HCT116 (cell line): ENCODE measurements at regions not wholly inside any gene's neighbourhood (a gene's known extent, or its start where the extent isn't known, plus 50 kb on each side); places are given as distances from the start of the nearest gene placed in this dataset.

Experiments used
- EGR1 ChIP-seq: IDR thresholded peaks from 2 replicates; pipeline ENCODE4 v1.6.1; 2012; ENCODE audit warnings: low read depth
- EZH2phosphoT487 ChIP-seq: fragments of 200-600 bp; IDR thresholded peaks from 2 replicates; pipeline ENCODE4 v1.6.1; 2018; ENCODE audit warnings: antibody characterized with exemption, borderline replicate concordance
- POLR2A ChIP-seq: IDR thresholded peaks from 2 replicates; pipeline ENCODE4 v1.7.0; 2011; ENCODE audit warnings: borderline replicate concordance; ENCODE audit not compliant: insufficient read depth, insufficient read length; ENCODE audit errors: extremely low read depth
- POLR2AphosphoS5 ChIP-seq: IDR thresholded peaks from 2 replicates; pipeline ENCODE4 v1.6.1; 2011; ENCODE audit warnings: mild to moderate bottlenecking, low read depth, low read length, moderate library complexity
- SIN3A ChIP-seq: IDR thresholded peaks from 2 replicates; pipeline ENCODE4 v1.6.1; 2012; ENCODE audit warnings: low read depth
- SP1 ChIP-seq: IDR thresholded peaks from 2 replicates; pipeline ENCODE4 v1.6.1; 2012; ENCODE audit warnings: low read depth
- YY1 ChIP-seq: IDR thresholded peaks from 2 replicates; pipeline ENCODE4 v1.6.1; 2011; ENCODE audit warnings: low read length, low read depth, moderate library complexity, mild to moderate bottlenecking; ENCODE audit not compliant: insufficient replicate concordance; ENCODE audit errors: extremely low read depth
- TF ChIP-seq, protein P1 (sequence below), 3 experiments: fragments of 200-600 bp in 1 of 3; sonication (generic) in 1 of 3; IDR thresholded peaks in 2 of 3; conservative IDR thresholded peaks in 1 of 3; 2 replicates each; pipeline ENCODE4 v1.5.1; 2012 to 2017; ENCODE audit warnings: low read depth in 2 of 3, low read length in 2 of 3, antibody characterized with exemption in 1 of 3, borderline replicate concordance in 1 of 3, control low read depth in 1 of 3, mild to moderate bottlenecking in 1 of 3, mixed read lengths in 1 of 3, mixed run types in 1 of 3, moderate library complexity in 1 of 3; ENCODE audit not compliant: insufficient read depth in 1 of 3

DNA sequence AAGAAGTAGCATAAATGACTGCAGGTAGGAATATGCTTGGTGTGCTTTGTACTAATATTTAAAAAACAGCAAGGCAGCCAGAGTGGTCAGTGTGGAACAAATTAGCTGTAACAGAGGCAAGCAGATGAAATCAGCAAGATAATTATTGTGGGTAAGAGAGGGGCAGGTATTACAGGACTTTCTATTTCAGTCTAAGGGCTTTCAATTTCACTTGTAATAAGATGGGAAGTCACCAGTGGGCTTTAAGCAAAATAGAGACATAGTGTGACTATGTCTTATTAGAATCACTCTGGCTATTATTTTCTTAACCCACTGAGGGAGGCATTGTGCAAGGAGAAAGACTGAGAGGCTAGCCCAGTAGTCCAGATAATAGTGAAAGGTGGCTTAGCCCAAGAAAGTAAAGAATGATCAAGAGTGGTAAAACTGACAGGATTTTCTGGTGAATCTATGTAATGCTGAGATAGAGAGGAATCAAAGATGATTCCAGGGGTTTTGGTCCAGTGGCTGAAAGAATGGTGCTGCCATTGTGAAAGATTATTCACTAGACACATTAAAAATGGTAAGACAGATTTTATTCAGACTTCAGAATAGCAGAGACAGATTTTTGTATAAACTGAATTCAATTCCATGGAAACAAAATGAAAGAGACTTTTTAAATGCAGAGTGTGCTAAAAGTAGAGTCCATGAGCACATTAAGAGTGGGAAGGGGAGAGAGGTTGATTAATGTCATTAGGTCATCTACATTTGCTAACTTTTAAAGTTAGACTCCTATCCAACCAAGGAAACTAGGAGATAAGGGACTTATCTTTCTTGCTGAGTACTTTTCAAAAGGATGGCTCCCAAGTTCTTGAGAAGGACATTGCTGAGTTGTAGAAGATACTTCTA is 1136.0 kb downstream of the HACE1 start:
- TF ChIP-seq EGR1 (no peak), SP1 (no peak), EZH2phosphoT487 (no peak), POLR2AphosphoS5 (no peak), POLR2A (no peak), YY1 (no peak), SIN3A (no peak)
- TF ChIP-seq, protein P1, sequence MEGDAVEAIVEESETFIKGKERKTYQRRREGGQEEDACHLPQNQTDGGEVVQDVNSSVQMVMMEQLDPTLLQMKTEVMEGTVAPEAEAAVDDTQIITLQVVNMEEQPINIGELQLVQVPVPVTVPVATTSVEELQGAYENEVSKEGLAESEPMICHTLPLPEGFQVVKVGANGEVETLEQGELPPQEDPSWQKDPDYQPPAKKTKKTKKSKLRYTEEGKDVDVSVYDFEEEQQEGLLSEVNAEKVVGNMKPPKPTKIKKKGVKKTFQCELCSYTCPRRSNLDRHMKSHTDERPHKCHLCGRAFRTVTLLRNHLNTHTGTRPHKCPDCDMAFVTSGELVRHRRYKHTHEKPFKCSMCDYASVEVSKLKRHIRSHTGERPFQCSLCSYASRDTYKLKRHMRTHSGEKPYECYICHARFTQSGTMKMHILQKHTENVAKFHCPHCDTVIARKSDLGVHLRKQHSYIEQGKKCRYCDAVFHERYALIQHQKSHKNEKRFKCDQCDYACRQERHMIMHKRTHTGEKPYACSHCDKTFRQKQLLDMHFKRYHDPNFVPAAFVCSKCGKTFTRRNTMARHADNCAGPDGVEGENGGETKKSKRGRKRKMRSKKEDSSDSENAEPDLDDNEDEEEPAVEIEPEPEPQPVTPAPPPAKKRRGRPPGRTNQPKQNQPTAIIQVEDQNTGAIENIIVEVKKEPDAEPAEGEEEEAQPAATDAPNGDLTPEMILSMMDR (IDR thresholded peaks at IDR 0.05 in 2 of 3, conservative IDR thresholded peaks at IDR 0.05 in 1 of 3; ENCODE audit: borderline replicate concordance in 1 of 3, insufficient read depth in 1 of 3, low read depth in 2 of 3, low read length in 2 of 3), result no peak
